ENCODE measurements at regions not wholly inside any gene's neighbourhood (a gene's known extent, or its start where the extent isn't known, plus 50 kb on each side); places are given as distances from the start of the nearest gene placed in this dataset.
A peak's percentile ranks its signal among the peaks of the same experiment; 100 is the strongest.

GRCh38 chr1:61627365-61627764, 97.6 kb downstream of the TM2D1 start:
- DNase-seq (ENCODE audit: low spot score) = no peak

GRCh38 chr1:61626816-61627215, 98.1 kb downstream of the TM2D1 start:
- no peak for DNase-seq (ENCODE audit: low spot score)

- DNase-seq (ENCODE audit: low spot score) = no peak
Observed at GRCh38 chr1:61623852-61624251, 101.1 kb downstream of the TM2D1 start.

GRCh38 chr1:61620536-61620935, 104.4 kb downstream of the TM2D1 start:
- DNase-seq (ENCODE audit: low spot score) = no peak

- DNase-seq (ENCODE audit: low spot score) = no peak
Observed at GRCh38 chr1:61618755-61619154, 106.2 kb downstream of the TM2D1 start.

- no peak for DNase-seq (ENCODE audit: low spot score)
Observed at GRCh38 chr1:61618193-61618592, 106.7 kb downstream of the TM2D1 start.

GRCh38 chr1:61616830-61617229, 108.1 kb downstream of the TM2D1 start:
- no peak for DNase-seq (ENCODE audit: low spot score)

- no peak for DNase-seq (ENCODE audit: low spot score)
Observed at GRCh38 chr1:61612602-61613001, 112.3 kb downstream of the TM2D1 start.

- DNase-seq (ENCODE audit: low spot score) = no peak
Observed at GRCh38 chr1:61609040-61609439, 115.9 kb downstream of the TM2D1 start.

GRCh38 chr1:61607448-61607847, 117.5 kb downstream of the TM2D1 start:
- no peak for DNase-seq (ENCODE audit: low spot score)

- DNase-seq (ENCODE audit: low spot score) = peak; percentile 34
Observed at GRCh38 chr1:61606448-61607312, 118.3 kb downstream of the TM2D1 start.

GRCh38 chr1:61605607-61606321, 119.2 kb downstream of the TM2D1 start:
- no peak for DNase-seq (ENCODE audit: low spot score)

GRCh38 chr1:61604684-61605083, 120.3 kb downstream of the TM2D1 start:
- no peak for DNase-seq (ENCODE audit: low spot score)

GRCh38 chr1:61604261-61604660, 120.7 kb downstream of the TM2D1 start:
- DNase-seq (ENCODE audit: low spot score) = no peak

- no peak for DNase-seq (ENCODE audit: low spot score)
Observed at GRCh38 chr1:61602663-61603062, 122.3 kb downstream of the TM2D1 start.

- no peak for DNase-seq (ENCODE audit: low spot score)
Observed at GRCh38 chr1:61597601-61598000, 127.3 kb downstream of the TM2D1 start.

- no peak for DNase-seq (ENCODE audit: low spot score)
Observed at GRCh38 chr1:61593331-61593730, 131.6 kb downstream of the TM2D1 start.

- peak; percentile 27 for DNase-seq (ENCODE audit: low spot score)
Observed at GRCh38 chr1:61591351-61591750, 133.6 kb downstream of the TM2D1 start.

- peak; percentile 49 for DNase-seq (ENCODE audit: low spot score)
Observed at GRCh38 chr1:61588736-61589672, 135.9 kb downstream of the TM2D1 start.

- DNase-seq (ENCODE audit: low spot score) = no peak
Observed at GRCh38 chr1:61585714-61586113, 139.2 kb downstream of the TM2D1 start.

- no peak for DNase-seq (ENCODE audit: low spot score)
Observed at GRCh38 chr1:61583703-61584102, 141.2 kb downstream of the TM2D1 start.

GRCh38 chr1:61581251-61581650, 143.7 kb downstream of the TM2D1 start:
- no peak for DNase-seq (ENCODE audit: low spot score)

Data from mucosa of gallbladder (tissue), 1 donor.